ENCODE measurements at regions not wholly inside any gene's neighbourhood (a gene's known extent, or its start where the extent isn't known, plus 50 kb on each side); places are given as distances from the start of the nearest gene placed in this dataset.

DNA sequence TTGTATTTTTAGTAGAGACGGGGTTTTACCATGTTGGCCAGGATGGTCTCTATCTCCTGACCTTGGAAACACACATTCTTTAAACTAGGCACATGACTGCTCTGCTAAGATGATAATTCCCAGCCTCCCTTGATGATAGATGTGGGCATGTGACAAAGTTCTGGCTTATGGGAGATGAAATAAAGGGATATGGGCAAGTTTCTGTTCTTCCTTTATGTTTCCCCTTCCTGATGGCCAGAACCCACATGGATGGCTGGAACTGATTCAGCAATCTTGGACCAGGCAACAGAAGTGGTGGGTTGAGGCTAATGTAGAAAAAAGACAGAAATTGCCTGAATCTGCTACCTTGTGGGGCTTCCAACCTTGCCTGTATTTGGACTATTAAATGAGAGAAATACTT is 60.7 kb upstream of the NRP1 start:
- H3K9me3 ChIP-seq (ENCODE audit: control insufficient read depth, low read depth, low read length): no peaks in the 10 kb centered on the region
- no peak overlapping the region for H2BK20ac ChIP-seq (ENCODE audit: low read depth, low read length, poor library complexity, severe bottlenecking)
- H3K9me3 Mint-ChIP-seq: peaks cover 11 to 14% of the 10 kb centered on the region in 2 experiments; a peak in 4 of 5 replicates

More for the DNA sequence above, 60.7 kb upstream of the NRP1 start:
- no peak overlapping the region for H2BK12ac ChIP-seq (ENCODE audit: insufficient read length, low read depth, low read length)
- no peak overlapping the region for H4K5ac ChIP-seq (ENCODE audit: insufficient read length, low read depth, low read length)
- Mint-ChIP-seq H3K36me3 (ENCODE audit: insufficient read depth in 1 of 3, low read depth in 3 of 3) (peaks cover 0 to 11% (median 7%) of the 10 kb centered on the region in 3 experiments; a peak in 2 of 7 replicates), H3K4me3 (no peak overlapping the region), H3K4me1 (0 out of 4 replicates have a peak, but pooled peaks cover 0 to 5% of the 10 kb centered on the region in 2 experiments), H3K27me3 (ENCODE audit: low read depth) (no peaks in the 10 kb centered on the region; the same call in 1 of the 2 replicates), H3K27ac (no peak overlapping the region)
- no peaks in the 10 kb centered on the region for H3K79me1 ChIP-seq (ENCODE audit: insufficient read depth, low read depth, low read length, poor library complexity, severe bottlenecking)
- no peak overlapping the region for H3K4ac ChIP-seq (ENCODE audit: low read depth, low read length)
- H3K18ac ChIP-seq (ENCODE audit: insufficient read length, low read depth, low read length): no peak overlapping the region
- no peak overlapping the region for H2BK120ac ChIP-seq (ENCODE audit: low read depth, low read length, poor library complexity, severe bottlenecking)
- no peak overlapping the region for H3K27ac ChIP-seq (ENCODE audit: insufficient read length, low read depth, low read length)
- no peak overlapping the region for H3K14ac ChIP-seq (ENCODE audit: insufficient read depth, low read length)
- H3K79me2 ChIP-seq (ENCODE audit: insufficient read depth, low read length): no peaks in the 10 kb centered on the region
- TF ChIP-seq, protein P1, sequence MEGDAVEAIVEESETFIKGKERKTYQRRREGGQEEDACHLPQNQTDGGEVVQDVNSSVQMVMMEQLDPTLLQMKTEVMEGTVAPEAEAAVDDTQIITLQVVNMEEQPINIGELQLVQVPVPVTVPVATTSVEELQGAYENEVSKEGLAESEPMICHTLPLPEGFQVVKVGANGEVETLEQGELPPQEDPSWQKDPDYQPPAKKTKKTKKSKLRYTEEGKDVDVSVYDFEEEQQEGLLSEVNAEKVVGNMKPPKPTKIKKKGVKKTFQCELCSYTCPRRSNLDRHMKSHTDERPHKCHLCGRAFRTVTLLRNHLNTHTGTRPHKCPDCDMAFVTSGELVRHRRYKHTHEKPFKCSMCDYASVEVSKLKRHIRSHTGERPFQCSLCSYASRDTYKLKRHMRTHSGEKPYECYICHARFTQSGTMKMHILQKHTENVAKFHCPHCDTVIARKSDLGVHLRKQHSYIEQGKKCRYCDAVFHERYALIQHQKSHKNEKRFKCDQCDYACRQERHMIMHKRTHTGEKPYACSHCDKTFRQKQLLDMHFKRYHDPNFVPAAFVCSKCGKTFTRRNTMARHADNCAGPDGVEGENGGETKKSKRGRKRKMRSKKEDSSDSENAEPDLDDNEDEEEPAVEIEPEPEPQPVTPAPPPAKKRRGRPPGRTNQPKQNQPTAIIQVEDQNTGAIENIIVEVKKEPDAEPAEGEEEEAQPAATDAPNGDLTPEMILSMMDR (conservative IDR thresholded peaks at IDR 0.05): no peak
- H3K27me3 ChIP-seq (ENCODE audit: insufficient read depth, low read length): no peaks in the 10 kb centered on the region
- H3K4me2 ChIP-seq (ENCODE audit: insufficient read depth, insufficient read length, low read length): no peak overlapping the region
- no peaks in the 10 kb centered on the region for H3K23me2 ChIP-seq (ENCODE audit: insufficient read length, low read depth, low read length, poor library complexity, severe bottlenecking)
- H2BK15ac ChIP-seq (ENCODE audit: low read depth, low read length): no peak overlapping the region
- no peak overlapping the region for H2AK5ac ChIP-seq (ENCODE audit: insufficient read length, low read length)
- no peak overlapping the region for H3K56ac ChIP-seq (ENCODE audit: insufficient read length, low read depth, low read length)
- no peak overlapping the region for H2BK5ac ChIP-seq (ENCODE audit: insufficient read length, low read length)
- WGBS (ENCODE audit: extremely low coverage, insufficient read length, low lambda C conversion rate): no CpG with 5 or more reads among the region's 1 CpG
- H3T11ph ChIP-seq (ENCODE audit: low read length): no peak overlapping the region
- no peak for DNase-seq
- H3K4me1 ChIP-seq (ENCODE audit: insufficient read depth, low read length): no peaks in the 10 kb centered on the region
- H4K20me1 ChIP-seq (ENCODE audit: control insufficient read depth, insufficient read depth, insufficient read length): no peaks in the 10 kb centered on the region
- H3K23ac ChIP-seq (ENCODE audit: insufficient read length, low read depth, low read length): no peak overlapping the region
- H4K8ac ChIP-seq (replicated peaks; ENCODE audit: insufficient read length, low read depth, low read length): no peak overlapping the region
- no peak overlapping the region for H4K91ac ChIP-seq (ENCODE audit: insufficient read length, low read depth, low read length)
- H2AFZ ChIP-seq (ENCODE audit: low read length): no peak overlapping the region
- no peak overlapping the region for H3K9ac ChIP-seq (ENCODE audit: extremely low read depth, insufficient read length, low read length)

Data from H9 (cell line).